AG04449 (cell line): ENCODE measurements at regions not wholly inside any gene's neighbourhood (a gene's known extent, or its start where the extent isn't known, plus 50 kb on each side); places are given as distances from the start of the nearest gene placed in this dataset.

Experiments used
- CTCF ChIA-PET: fragments of 350-600 bp; formaldehyde crosslinking; extraction: SDS; loops from one replicate; lab custom pipeline; 2021; ENCODE audit warnings: antibody characterized with exemption; lab: Yijun Ruan, JAX
- POLR2A ChIA-PET: fragments of 400-600, 350-600 bp; formaldehyde crosslinking; extraction: SDS; loops from one replicate; lab custom pipeline; 2020; ENCODE audit warnings: antibody characterized with exemption, inconsistent platforms; lab: Yijun Ruan, JAX
- DNase-seq: peaks from one replicate; pipeline ENCODE4 v3.0.0-alpha.2; 2010; ENCODE audit warnings: low read depth, low spot score
- H3K4me3 ChIP-seq: 2 replicates; pipeline ENCODE4 v1.5.1; 2011; ENCODE audit warnings: low read depth, mild to moderate bottlenecking, control low read depth, low read length
- TF ChIP-seq, protein P1 (sequence below): IDR thresholded peaks from one replicate; pipeline ENCODE4 v1.5.1; 2011; ENCODE audit warnings: mild to moderate bottlenecking, moderate library complexity, low read length, control low read depth, inconsistent platforms; ENCODE audit not compliant: insufficient read depth; ENCODE audit errors: missing control alignments

DNA sequence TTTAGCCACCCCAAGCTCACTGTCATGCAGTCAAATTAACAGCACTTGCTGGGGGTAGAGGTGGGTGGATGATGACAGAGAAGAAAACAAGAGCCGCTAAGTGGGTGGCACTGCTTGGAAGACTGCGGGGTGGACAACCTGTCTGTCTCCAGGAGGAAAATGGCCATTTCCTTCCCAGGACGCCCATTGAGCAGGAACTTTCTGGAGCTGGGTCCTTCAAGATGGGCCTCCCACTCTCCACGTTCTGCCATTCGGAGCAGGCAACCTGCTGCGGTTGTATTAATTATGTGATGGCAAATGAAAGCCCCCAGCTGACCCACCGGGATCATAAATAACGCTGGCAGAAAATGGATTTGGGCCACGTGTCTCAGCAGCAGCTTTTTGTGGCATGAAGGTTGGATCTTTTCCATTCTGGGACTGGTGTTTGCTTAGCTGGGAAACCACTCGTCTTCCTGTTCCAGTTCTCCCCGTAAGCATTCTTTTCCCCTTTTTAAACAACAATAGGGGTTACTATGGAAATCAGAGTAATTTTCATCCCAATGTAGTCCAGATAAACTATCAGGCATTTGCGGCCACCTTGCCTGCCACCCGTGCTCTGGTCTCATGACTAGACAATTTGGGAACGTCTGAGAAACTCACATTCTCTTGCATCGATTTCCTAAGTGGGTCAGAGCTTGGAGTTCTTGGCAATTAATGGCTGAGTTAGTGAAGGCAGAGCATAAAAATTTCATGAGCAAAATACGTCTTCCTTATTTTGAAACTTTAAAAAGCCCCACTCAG lies 215.5 kb downstream of the ANKRD60 start:
- POLR2A ChIA-PET: no interaction called here
- CTCF ChIA-PET: no interaction called here
- no peak overlapping the region for H3K4me3 ChIP-seq
- TF ChIP-seq, protein P1, sequence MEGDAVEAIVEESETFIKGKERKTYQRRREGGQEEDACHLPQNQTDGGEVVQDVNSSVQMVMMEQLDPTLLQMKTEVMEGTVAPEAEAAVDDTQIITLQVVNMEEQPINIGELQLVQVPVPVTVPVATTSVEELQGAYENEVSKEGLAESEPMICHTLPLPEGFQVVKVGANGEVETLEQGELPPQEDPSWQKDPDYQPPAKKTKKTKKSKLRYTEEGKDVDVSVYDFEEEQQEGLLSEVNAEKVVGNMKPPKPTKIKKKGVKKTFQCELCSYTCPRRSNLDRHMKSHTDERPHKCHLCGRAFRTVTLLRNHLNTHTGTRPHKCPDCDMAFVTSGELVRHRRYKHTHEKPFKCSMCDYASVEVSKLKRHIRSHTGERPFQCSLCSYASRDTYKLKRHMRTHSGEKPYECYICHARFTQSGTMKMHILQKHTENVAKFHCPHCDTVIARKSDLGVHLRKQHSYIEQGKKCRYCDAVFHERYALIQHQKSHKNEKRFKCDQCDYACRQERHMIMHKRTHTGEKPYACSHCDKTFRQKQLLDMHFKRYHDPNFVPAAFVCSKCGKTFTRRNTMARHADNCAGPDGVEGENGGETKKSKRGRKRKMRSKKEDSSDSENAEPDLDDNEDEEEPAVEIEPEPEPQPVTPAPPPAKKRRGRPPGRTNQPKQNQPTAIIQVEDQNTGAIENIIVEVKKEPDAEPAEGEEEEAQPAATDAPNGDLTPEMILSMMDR: no peak
- DNase-seq: no peak

DNA sequence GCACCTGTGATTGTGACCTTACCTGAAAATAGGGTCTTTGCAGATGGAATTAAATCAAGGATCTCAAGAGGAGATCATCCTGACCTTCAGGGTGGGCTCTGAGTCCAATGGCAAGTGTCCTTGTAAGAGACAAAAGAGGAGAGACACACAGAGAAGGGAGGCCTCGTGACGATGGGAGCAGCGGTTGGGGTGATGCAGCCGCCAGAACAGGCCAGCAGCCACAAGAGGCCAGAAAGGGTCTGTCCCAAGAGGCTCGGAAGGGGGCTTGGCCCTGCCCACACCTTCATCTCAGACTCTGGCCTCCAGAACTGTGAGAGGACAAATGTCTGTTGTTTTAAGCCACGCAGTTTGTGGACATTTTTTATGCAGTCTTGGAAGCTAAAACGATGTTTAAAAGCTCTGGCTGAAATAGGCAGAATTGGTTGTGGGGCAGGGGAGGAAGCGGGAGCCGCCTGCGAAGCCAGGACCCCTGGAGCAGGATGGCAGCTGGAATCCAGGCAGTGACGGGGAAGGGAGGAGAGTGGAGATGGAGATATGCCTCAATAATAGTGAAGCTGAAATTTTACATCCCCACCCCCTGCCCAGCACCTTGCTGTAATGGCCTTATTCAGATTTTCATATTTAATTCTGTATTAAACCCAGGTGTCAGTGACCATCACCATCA lies 216.4 kb downstream of the ANKRD60 start:
- POLR2A ChIA-PET: no interaction called here
- TF ChIP-seq, protein P1: no peak
- no peak overlapping the region for H3K4me3 ChIP-seq
- CTCF ChIA-PET: no interaction called here
- no peak for DNase-seq

DNA sequence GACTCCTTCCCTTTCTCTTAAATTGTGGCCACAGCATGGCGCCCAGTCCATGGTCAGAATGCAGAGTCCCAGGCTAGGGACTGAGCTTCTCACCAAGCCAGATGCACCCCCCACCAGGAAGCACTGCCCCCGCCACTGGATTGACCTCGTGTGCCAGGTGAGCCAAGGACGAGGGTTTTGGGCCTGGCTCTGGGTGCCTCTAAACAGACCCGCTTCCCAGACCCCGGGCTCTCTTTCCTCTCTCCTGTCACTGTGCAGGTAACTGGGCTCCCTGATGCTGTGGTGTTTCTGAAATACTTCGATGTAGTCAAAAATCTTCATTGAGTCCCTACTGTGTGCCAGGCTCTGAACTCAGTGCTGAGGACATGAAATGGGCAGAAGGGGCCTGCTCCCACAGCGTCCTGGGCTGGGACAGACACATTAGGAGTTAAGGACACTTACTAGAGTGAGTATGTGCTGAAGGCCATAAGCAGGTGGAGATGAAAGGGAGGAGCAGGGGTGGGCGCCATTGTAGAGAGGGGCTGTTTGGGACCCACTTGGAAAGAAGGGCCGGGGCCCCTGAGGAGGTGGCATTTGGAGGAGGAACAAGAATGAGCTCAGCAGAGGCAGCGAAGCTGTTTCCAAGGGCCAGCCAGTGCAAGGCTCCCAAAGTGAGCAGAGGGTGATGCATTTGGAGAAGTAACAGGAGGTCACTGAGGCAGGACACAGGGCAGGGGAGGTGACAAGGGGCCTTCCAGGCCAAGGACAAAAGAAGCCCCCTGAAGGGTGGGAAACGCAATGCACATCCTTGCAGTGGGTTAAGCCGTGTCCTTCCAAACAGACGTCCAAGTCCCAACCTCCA lies 217.1 kb downstream of the ANKRD60 start:
- ChIA-PET POLR2A (no interaction called here), CTCF (no interaction called here)
- H3K4me3 ChIP-seq: no peak overlapping the region
- TF ChIP-seq, protein P1: no peak
- DNase-seq: no peak

DNA sequence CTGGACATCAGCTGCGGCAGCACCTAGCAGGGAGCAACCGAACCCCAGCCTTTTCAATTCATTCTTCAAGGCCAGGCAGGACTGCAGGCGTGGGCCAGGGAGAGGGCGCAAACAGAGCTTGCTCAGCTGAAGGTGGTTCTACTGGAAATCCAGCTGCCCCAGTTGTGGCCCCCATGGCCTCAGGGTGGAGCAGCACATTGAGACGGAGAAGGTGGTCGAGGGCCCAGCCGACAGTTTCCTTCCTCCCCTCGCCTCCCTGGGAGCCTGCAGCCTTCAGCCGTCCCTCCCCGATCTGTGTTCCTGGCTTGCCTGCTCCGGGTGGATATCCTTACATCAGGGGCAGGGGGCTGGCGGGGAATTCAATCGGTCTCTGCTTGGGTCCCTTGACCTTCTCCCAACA lies 217.8 kb downstream of the ANKRD60 start:
- no peak overlapping the region for H3K4me3 ChIP-seq
- DNase-seq: no peak
- ChIA-PET CTCF (no interaction called here), POLR2A (no interaction called here)
- TF ChIP-seq, protein P1: no peak

DNA sequence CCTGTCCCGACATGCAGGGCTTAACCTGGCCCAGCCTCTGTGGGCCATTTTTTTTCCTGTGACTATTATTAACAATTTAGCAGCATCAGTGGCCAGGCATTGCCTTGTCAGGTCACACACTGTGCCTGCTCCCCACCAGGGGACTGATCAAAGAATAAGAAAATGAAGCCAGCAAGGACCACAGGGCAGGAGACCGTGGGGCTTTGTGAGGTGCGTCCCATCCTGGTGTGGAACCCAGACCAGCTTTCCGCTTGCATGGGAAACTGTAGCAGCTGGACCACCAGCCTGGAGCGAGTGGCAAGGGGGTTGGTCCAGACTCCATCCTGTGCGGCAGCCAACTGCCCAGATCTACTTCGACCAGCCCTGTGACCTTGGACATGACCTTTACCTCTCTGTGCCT lies 218.3 kb downstream of the ANKRD60 start:
- CTCF ChIA-PET: no interaction called here
- TF ChIP-seq, protein P1: no peak
- POLR2A ChIA-PET: no interaction called here

DNA sequence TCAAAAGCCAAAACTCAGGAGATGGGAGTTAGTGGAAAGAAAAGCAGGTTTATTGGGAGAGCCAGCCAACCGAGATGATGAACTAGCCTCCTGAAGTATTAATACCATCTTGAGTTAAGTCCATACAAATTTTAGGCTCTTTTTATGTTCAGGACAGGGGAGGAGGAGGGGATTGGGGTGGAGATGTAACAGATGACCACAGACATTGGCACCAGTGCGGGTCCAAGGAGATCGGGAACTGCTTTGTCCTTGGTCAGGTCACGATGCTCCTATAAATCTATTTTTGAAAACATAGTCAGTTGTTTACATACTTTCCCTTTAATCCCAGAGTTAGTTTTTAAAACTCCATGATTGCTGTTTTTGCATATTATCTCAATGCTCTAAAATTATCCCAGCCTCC lies 219.6 kb downstream of the ANKRD60 start:
- POLR2A ChIA-PET: no interaction called here
- CTCF ChIA-PET: no interaction called here
- TF ChIP-seq, protein P1: no peak
- DNase-seq: no peak
- H3K4me3 ChIP-seq: no peak overlapping the region

More for the DNA sequence above, 218.3 kb downstream of the ANKRD60 start:
- H3K4me3 ChIP-seq: no peak overlapping the region
- no peak for DNase-seq
